ENCODE measurements at regions not wholly inside any gene's neighbourhood (a gene's known extent, or its start where the extent isn't known, plus 50 kb on each side); places are given as distances from the start of the nearest gene placed in this dataset.
A peak's percentile ranks its signal among the peaks of the same experiment; 100 is the strongest.

DNA sequence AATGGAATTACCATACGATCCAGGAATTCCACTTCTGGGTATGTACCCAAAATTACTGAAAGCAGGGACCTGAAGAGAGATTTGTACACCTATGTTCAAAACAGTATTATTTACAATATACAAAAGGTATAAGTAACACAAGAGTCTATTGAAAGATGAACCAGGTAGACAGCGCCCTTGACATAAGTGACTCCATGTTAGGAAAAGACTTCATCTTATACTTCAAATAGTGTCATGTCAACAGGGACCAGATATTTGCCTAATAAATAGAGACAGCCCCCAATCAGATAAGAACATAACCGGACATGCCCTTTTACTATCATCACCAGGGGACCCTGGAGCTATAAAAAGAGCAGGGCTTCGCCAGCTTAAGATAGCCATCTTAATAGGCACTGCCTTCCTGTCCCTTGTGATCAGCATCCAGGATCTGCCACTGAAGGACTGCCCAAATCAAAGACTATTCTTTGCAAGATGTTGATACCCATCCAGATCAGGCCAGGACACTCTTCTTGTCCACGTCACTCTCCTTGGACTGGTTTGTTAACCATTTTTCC, 309.0 kb upstream of the SULF2 start:
- H3K9me3 ChIP-seq (ENCODE audit: control insufficient read depth in 2 of 3, insufficient read depth in 1 of 3, low read length in 3 of 3), result no peaks in the 10 kb centered on the region

DNA sequence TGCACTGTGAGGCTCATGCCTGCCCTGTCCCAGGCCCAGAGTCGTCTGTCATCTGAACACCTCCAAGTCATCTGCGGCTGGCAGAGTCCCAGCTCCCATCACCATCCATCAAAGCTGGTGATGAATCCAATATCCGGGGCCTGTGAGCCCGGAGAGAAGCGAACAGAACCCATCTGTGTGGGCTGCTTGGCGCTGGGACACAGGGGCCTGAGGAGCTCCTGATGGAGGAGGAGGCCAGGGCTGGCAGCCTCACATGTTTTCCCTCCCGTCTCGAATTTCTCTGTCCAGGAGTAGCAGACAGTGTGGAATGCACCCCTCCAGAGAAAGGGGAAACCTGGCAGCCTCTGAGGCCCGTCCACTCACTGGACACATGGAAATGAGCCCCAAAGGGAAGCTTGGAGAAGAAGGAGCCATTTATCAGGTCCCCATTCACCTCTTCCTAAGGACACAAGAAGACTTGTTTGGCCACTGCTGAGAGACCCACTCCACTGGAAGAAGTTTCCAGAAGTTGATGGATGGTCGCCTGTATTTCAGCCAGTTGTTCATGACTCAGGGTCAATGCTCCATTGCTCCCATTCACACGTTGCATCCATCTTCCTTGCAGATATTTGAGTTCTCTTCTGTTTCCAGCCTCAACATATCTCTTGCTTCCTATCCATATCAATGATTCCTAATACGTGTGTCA, 307.5 kb upstream of the SULF2 start:
- no peaks in the 10 kb centered on the region for H3K9me3 ChIP-seq (ENCODE audit: control insufficient read depth in 2 of 3, insufficient read depth in 1 of 3, low read length in 3 of 3)
- H3K4me3 ChIP-seq (ENCODE audit: low read length in 3 of 3), result no peak overlapping the region
- H3K27me3 ChIP-seq (ENCODE audit: control insufficient read depth, insufficient read depth, low read length), result no peaks in the 10 kb centered on the region
- TF ChIP-seq, protein P1, sequence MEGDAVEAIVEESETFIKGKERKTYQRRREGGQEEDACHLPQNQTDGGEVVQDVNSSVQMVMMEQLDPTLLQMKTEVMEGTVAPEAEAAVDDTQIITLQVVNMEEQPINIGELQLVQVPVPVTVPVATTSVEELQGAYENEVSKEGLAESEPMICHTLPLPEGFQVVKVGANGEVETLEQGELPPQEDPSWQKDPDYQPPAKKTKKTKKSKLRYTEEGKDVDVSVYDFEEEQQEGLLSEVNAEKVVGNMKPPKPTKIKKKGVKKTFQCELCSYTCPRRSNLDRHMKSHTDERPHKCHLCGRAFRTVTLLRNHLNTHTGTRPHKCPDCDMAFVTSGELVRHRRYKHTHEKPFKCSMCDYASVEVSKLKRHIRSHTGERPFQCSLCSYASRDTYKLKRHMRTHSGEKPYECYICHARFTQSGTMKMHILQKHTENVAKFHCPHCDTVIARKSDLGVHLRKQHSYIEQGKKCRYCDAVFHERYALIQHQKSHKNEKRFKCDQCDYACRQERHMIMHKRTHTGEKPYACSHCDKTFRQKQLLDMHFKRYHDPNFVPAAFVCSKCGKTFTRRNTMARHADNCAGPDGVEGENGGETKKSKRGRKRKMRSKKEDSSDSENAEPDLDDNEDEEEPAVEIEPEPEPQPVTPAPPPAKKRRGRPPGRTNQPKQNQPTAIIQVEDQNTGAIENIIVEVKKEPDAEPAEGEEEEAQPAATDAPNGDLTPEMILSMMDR (IDR thresholded peaks at IDR 0.05; ENCODE audit: borderline replicate concordance, extremely low read depth, insufficient read depth), result no peak
- no peak overlapping the region for H3K9ac ChIP-seq (ENCODE audit: low read length in 3 of 3)
- H3K36me3 ChIP-seq (ENCODE audit: control insufficient read depth in 2 of 3, insufficient read depth in 3 of 3, low read length in 3 of 3), result no peaks in the 10 kb centered on the region
- no peak overlapping the region for H3K27ac ChIP-seq (ENCODE audit: low read depth in 2 of 2, low read length in 2 of 2)
- H3K4me1 ChIP-seq (ENCODE audit: control insufficient read depth in 2 of 3, insufficient read depth in 2 of 3, low read depth in 1 of 3, low read length in 3 of 3), result no peaks in the 10 kb centered on the region
- intact Hi-C loops (cut with DNase I), result no loop called here
- DNase-seq (peak in 4 of 5 donors; percentile 44 to 57 (median 54)), FAIRE-seq (no peak)

More for the DNA sequence above, 309.0 kb upstream of the SULF2 start:
- no peak for DNase-seq
- Histone ChIP-seq H3K4me3 (ENCODE audit: low read length in 3 of 3) (no peak overlapping the region), H3K9ac (ENCODE audit: low read length in 3 of 3) (no peak overlapping the region), H3K27me3 (ENCODE audit: control insufficient read depth, insufficient read depth, low read length) (no peaks in the 10 kb centered on the region), H3K36me3 (ENCODE audit: control insufficient read depth in 2 of 3, insufficient read depth in 3 of 3, low read length in 3 of 3) (no peaks in the 10 kb centered on the region), H3K27ac (ENCODE audit: low read depth in 2 of 2, low read length in 2 of 2) (no peak overlapping the region), H3K4me1 (ENCODE audit: control insufficient read depth in 2 of 3, insufficient read depth in 2 of 3, low read depth in 1 of 3, low read length in 3 of 3) (no peaks in the 10 kb centered on the region)
- FAIRE-seq, result no peak
- intact Hi-C loops (cut with DNase I), result no loop called here
- TF ChIP-seq, protein P1 (IDR thresholded peaks at IDR 0.05; ENCODE audit: borderline replicate concordance, extremely low read depth, insufficient read depth), result no peak

DNA sequence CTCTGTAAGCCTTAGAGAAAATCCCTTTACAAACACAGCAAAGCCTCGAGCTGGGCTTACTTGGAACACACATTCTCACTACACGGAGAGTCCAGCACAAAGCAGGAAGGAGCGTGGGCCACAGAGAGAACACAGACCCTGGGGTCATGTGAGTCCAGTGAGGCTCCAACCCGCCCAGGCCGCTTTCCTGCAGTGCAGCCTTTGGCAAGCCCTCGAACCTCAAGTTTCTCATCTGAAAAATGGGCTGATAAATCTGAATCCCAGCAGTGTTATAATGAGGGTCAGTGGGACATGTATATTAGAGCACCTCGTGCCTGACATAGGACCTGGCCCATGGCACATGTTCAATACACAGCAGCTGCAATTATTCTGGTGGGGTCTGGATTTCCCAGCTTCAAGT, 305.5 kb upstream of the SULF2 start:
- Histone ChIP-seq H3K27ac (ENCODE audit: low read depth in 2 of 2, low read length in 2 of 2) (no peak overlapping the region), H3K27me3 (ENCODE audit: control insufficient read depth, insufficient read depth, low read length) (no peaks in the 10 kb centered on the region), H3K36me3 (ENCODE audit: control insufficient read depth in 2 of 3, insufficient read depth in 3 of 3, low read length in 3 of 3) (no peaks in the 10 kb centered on the region), H3K9ac (ENCODE audit: low read length in 3 of 3) (no peak overlapping the region), H3K9me3 (ENCODE audit: control insufficient read depth in 2 of 3, insufficient read depth in 1 of 3, low read length in 3 of 3) (no peaks in the 10 kb centered on the region), H3K4me3 (ENCODE audit: low read length in 3 of 3) (no peak overlapping the region), H3K4me1 (ENCODE audit: control insufficient read depth in 2 of 3, insufficient read depth in 2 of 3, low read depth in 1 of 3, low read length in 3 of 3) (no peaks in the 10 kb centered on the region)
- FAIRE-seq, result no peak
- no peak for DNase-seq
- TF ChIP-seq, protein P1 (IDR thresholded peaks at IDR 0.05; ENCODE audit: borderline replicate concordance, extremely low read depth, insufficient read depth), result no peak
- intact Hi-C loops (cut with DNase I), result no loop called here
